ENCODE measurements at regions not wholly inside any gene's neighbourhood (a gene's known extent, or its start where the extent isn't known, plus 50 kb on each side); places are given as distances from the start of the nearest gene placed in this dataset.
A peak's percentile ranks its signal among the peaks of the same experiment; 100 is the strongest.

DNA sequence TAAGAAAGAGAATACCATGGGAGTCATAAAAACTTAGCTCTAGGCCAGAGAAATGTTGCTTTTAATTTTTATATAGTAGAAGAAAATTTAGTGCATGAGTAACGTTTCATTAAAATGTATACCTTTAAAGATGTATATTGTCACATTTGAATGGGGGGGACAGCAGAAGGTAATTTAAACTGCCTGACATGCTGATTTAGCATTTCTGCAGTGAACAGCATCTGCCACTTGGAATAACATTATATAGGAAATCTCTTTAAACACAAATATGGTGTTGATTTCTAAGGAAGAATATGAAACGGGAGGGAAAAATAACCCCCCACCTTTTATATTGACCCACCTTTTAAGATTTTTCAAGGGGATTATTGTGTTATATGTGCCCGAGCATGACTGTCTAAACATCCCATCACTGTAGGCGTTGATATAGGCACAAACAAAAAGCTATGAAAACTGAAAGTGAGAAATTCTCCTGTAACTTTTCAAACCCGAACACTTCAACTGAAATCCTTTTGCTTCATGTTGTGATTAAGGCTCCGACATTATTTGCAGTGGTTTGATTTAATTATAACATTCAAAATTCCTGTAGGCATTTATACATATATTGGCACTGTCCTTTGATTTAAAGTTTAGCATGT lies 244.7 kb upstream of the CELF2 start:
- Mint-ChIP-seq H3K9me3 (no peaks in the 10 kb centered on the region), H3K27ac (no peak overlapping the region), H3K36me3 (ENCODE audit: insufficient read depth in 2 of 2) (peaks cover 0 to 1% of the 10 kb centered on the region in 2 donors), H3K4me1 (ENCODE audit: low read depth) (no peaks in the 10 kb centered on the region), H3K4me3 (no peak overlapping the region), H3K27me3 (ENCODE audit: low read depth) (peaks cover 13% of the 10 kb centered on the region)
- no peak for ATAC-seq (replicated peaks in 1 of 2)
- no peak for DNase-seq

DNA sequence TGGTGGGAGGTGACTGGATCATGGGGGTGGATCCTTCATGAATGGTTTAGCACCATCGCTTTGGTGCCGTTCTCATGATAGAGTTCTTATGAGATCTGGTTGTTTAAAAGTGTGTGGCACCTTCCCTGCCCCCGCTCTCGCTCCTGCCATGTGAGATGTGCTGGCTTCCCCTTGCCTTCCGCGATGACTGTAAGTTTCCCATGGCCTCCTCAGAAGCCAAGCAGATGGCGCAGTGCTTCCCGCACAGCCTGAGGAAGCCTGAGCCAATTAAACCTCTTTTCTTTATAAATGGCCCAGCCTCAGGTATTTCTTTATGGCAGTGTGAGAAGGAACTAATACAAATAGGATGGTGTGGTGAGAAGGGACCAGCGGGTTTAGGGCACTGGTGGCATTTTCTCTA lies 243.3 kb upstream of the CELF2 start:
- no peak overlapping the region for H3K27ac Mint-ChIP-seq

DNA sequence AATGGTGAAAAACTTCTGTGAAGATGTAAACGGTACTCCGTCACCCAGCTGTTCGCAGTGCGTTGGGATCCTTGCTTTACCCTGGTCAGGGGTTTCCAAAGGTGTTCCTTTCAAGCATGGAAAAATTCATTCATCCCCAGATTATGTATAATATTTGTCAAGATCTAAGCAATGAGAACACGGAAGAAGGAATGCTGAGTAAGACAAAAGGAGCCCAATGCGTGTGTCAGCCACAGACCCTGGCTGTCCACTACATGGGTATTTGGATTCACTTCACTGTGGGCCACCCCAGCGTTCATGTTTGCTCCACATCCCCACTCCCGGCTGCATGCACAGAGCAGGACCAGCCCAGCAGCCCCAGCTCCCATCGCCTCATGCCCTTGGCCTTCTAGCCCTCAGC lies 241.3 kb upstream of the CELF2 start:
- peaks cover 29% of the 10 kb centered on the region for H3K27me3 Mint-ChIP-seq (ENCODE audit: low read depth)

More for the DNA sequence above, 243.3 kb upstream of the CELF2 start:
- Mint-ChIP-seq H3K36me3 (ENCODE audit: insufficient read depth in 2 of 2) (peaks cover 0 to 1% of the 10 kb centered on the region in 2 donors), H3K4me1 (ENCODE audit: low read depth) (no peaks in the 10 kb centered on the region), H3K9me3 (no peaks in the 10 kb centered on the region), H3K27me3 (ENCODE audit: low read depth) (peaks cover 22% of the 10 kb centered on the region), H3K4me3 (no peak overlapping the region)
- ATAC-seq (replicated peaks in 1 of 2) (no peak), DNase-seq (no peak)

DNA sequence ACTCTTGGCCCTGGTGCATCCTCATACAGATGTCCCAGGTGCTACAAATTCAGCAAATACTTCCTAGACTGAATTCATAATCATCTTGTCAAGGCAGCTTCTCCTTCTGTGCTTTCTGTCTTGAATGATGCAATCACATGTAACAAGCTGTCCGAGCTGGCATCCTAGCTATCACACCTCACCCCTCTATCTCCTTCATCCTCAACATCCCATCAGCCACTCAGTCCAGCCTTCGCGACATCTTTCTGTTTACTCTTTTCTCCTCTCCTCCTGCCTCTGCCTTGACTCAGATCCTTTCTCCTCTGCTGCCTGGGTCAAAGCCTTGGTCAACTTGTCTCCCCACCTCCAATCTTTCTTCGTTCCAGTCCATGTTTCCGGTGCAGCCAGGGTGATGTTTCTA lies 240.4 kb upstream of the CELF2 start:
- H3K27ac Mint-ChIP-seq, result peak overlapping the region; percentile 1
- ATAC-seq (replicated peaks in 1 of 2) (no peak), DNase-seq (no peak)
- no peaks in the 10 kb centered on the region for H3K4me1 Mint-ChIP-seq (ENCODE audit: low read depth)
- H3K4me3 Mint-ChIP-seq, result no peak overlapping the region
- H3K9me3 Mint-ChIP-seq, result no peaks in the 10 kb centered on the region
- H3K36me3 Mint-ChIP-seq (ENCODE audit: insufficient read depth in 2 of 2), result peaks cover 0 to 1% of the 10 kb centered on the region in 2 donors
- H3K27me3 Mint-ChIP-seq (ENCODE audit: low read depth), result peaks cover 29% of the 10 kb centered on the region

More for the DNA sequence above, 241.3 kb upstream of the CELF2 start:
- Mint-ChIP-seq H3K27ac (no peak overlapping the region), H3K4me3 (no peak overlapping the region), H3K9me3 (no peaks in the 10 kb centered on the region), H3K36me3 (ENCODE audit: insufficient read depth in 2 of 2) (peaks cover 0 to 1% of the 10 kb centered on the region in 2 donors), H3K4me1 (ENCODE audit: low read depth) (no peaks in the 10 kb centered on the region)
- no peak for ATAC-seq (replicated peaks in 1 of 2)
- DNase-seq, result no peak

DNA sequence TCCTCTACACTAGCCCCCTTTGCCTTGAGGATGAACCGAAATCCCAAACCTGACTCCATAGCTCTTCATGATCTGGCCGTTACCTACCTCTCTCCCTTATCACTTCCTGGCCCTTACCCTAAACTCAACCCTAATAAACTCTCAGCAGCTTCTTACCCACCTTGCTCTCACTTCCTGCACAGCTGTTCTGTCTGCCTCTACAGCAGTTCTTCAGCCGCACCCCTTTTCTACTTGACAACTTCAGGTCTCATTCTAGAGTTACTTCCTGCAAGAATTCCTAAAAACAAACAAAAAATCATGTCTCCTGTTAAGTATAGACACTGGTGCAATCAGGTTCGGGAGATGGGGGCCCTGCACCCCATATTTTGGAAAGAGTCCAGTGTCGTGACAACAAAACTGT lies 239.9 kb upstream of the CELF2 start:
- DNase-seq (no peak), ATAC-seq (replicated peaks in 1 of 2) (no peak)
- Mint-ChIP-seq H3K4me3 (no peak overlapping the region), H3K4me1 (ENCODE audit: low read depth) (no peaks in the 10 kb centered on the region), H3K27me3 (ENCODE audit: low read depth) (peaks cover 29% of the 10 kb centered on the region), H3K36me3 (ENCODE audit: insufficient read depth in 2 of 2) (peaks cover 0 to 1% of the 10 kb centered on the region in 2 donors), H3K9me3 (no peaks in the 10 kb centered on the region), H3K27ac (peak overlapping the region; percentile 16)

DNA sequence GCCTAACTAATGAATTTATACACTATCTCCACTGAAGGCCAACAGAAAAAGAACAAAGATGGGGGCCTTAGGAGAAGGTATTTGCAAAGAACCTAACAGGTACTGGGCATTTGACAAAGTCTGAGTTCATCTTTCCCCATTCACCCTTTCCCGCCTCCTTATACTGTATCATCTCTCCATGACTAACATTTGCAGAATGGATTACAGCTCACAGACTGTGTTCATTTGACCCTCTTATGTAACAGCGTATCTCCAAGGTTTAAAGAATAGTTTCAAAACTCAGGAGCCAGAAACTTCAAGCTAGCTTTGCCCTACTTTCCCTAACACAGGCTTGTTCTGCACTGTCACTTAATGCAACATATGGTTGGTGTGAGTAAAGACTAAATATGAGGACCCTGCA lies 238.7 kb upstream of the CELF2 start:
- DNase-seq, result no peak
- Mint-ChIP-seq H3K4me3 (no peak overlapping the region), H3K36me3 (ENCODE audit: insufficient read depth in 2 of 2) (peaks cover 0 to 1% of the 10 kb centered on the region in 2 donors), H3K27ac (no peak overlapping the region), H3K4me1 (ENCODE audit: low read depth) (no peaks in the 10 kb centered on the region), H3K9me3 (no peaks in the 10 kb centered on the region), H3K27me3 (ENCODE audit: low read depth) (peaks cover 38% of the 10 kb centered on the region)
- ATAC-seq (replicated peaks in 1 of 2), result no peak

DNA sequence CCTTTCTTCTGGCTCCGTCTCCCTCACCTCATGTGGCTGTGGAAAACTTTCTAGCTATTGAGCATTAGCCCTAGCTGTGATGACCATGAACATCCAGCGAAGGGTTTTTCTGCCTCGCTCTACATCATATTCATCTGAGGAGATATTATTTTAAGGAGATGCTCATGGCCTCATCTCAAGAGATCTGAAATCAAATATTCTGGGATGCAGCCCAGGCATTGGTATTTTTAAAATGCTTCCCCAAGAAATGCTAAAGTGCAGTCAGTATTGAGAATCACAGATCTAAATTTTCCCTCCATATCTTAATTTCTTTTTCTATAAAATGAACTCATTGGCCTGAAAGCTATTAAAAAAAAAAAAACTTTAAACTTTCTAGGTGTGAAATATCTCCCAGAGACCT lies 238.2 kb upstream of the CELF2 start:
- peaks cover 0 to 1% of the 10 kb centered on the region in 2 donors for H3K36me3 Mint-ChIP-seq (ENCODE audit: insufficient read depth in 2 of 2)
- H3K4me3 Mint-ChIP-seq, result no peak overlapping the region
- H3K27me3 Mint-ChIP-seq (ENCODE audit: low read depth), result peaks cover 42% of the 10 kb centered on the region
- H3K9me3 Mint-ChIP-seq, result peaks cover 0 to 1% of the 10 kb centered on the region in 2 donors
- DNase-seq (no peak), ATAC-seq (replicated peaks in 1 of 2) (no peak)
- no peak overlapping the region for H3K27ac Mint-ChIP-seq
- H3K4me1 Mint-ChIP-seq (ENCODE audit: low read depth), result no peaks in the 10 kb centered on the region

DNA sequence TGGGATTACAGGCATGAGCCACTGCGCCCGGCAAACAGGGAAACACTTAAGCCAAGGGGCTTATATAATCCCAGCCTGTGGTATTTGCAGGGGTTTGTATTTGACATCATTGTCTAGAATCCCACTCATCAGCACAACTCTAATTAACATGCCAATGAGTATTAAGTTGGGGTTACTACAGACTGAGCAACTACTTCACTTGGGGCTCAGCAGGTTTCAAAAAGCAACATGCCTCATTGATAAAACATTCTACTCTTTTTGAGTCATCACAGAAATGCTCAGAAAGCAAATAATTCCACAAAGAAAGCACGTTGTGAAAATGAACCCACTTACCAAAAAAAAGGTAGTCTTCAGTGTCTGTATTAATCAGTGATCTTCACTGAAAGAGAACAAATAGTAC lies 236.9 kb upstream of the CELF2 start:
- Mint-ChIP-seq H3K4me1 (ENCODE audit: low read depth) (no peaks in the 10 kb centered on the region), H3K9me3 (peaks cover 0 to 1% of the 10 kb centered on the region in 2 donors)

DNA sequence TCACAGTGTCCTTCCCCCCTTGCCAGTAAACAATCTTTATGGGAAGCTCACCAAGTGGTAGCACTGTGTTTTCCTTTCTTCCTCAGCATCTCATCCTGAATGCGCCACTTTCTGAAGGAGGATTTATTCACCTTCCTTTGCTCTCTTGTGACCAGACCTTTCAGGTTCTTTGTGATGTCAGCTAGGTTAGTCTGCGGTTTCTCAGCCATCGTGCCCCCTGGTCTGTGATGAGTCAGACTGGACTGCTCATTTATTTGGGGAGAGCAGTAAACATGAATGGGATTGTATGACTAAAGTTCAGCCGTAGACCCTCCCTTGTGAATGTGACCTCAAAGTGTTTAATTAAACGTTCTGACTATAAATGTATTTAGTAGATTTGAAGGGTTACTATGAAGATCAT lies 235.1 kb upstream of the CELF2 start:
- Mint-ChIP-seq H3K4me1 (ENCODE audit: low read depth) (no peaks in the 10 kb centered on the region), H3K27ac (no peak overlapping the region), H3K27me3 (ENCODE audit: low read depth) (peaks cover 38% of the 10 kb centered on the region), H3K4me3 (no peak overlapping the region), H3K36me3 (ENCODE audit: insufficient read depth in 2 of 2) (peaks cover 0 to 1% of the 10 kb centered on the region in 2 donors), H3K9me3 (peaks cover 0 to 1% of the 10 kb centered on the region in 2 donors)
- ATAC-seq (replicated peaks in 1 of 2) (no peak), DNase-seq (no peak)

More for the DNA sequence above, 236.9 kb upstream of the CELF2 start:
- Mint-ChIP-seq H3K27ac (no peak overlapping the region), H3K4me3 (no peak overlapping the region), H3K36me3 (ENCODE audit: insufficient read depth in 2 of 2) (peaks cover 0 to 1% of the 10 kb centered on the region in 2 donors), H3K27me3 (ENCODE audit: low read depth) (peaks cover 47% of the 10 kb centered on the region)
- ATAC-seq (replicated peaks in 1 of 2), result no peak
- DNase-seq, result no peak

DNA sequence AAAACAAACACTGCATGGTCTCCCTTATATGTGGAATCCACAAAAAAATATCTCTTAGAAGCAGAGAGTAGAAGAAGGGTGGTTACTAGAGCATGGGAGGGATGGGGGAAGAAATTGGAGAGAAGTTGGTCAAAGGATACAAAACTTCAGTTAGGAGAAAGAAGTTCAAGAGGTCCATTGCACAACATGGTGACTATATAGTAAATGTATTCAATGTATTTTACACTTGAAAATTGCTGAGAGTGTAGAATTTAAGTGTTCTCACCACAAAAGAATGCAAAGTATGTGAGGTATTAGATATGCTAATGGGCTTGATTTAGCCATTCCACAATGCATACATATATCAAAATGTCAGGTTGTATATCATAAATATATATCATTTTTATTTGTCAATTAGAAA lies 232.0 kb upstream of the CELF2 start:
- peaks cover 0 to 1% of the 10 kb centered on the region in 2 donors for H3K9me3 Mint-ChIP-seq
- H3K27me3 Mint-ChIP-seq (ENCODE audit: low read depth), result peaks cover 18% of the 10 kb centered on the region
- H3K4me3 Mint-ChIP-seq, result no peak overlapping the region
- DNase-seq (no peak), ATAC-seq (replicated peaks in 1 of 2) (no peak)
- H3K4me1 Mint-ChIP-seq (ENCODE audit: low read depth), result no peaks in the 10 kb centered on the region
- no peaks in the 10 kb centered on the region for H3K36me3 Mint-ChIP-seq (ENCODE audit: insufficient read depth in 2 of 2)
- H3K27ac Mint-ChIP-seq, result no peak overlapping the region

DNA sequence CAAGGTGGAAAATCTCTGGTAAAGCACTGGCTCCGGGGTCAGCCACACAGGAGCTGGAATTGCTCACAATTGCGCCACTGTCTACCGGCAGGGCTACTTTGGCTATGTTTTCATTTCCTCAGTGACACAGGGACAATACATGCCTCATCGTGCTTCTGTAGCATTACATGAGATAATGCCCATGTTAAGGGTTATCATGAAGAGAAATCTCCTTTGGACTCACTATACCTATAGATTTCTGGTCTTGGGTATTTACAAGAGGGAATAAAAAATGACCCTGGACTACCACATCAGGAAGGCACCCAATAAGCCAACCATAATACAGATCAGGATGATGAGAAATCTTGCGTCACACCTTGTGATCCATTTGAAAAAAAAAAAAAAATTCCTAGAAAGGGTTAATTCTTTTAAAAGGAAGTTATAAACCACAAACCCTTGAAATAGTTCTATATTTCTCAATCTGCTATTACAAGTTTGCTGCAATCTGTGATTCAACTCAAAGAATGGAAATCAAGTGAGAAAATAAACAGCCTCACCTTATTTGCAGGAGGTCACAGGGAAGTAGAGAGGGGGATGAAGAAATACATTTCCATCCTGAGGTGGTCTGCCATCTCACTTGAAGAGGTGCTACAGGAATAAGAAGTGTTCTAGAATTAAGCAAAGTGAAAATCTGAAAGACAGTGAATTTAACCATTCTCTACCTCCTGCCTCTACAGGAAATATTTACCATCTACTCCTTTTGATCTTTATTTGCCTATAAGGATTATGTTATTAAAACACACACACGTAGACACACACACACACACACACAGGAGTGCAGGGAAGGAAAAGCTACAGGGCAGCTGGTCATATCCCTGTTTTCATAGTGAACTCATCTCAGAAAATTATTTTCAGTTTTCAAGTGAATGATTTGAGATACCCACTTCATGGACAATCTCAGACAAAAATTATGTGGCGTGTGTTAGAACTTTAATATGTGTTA lies 231.3 kb upstream of the CELF2 start:
- peaks cover 0 to 1% of the 10 kb centered on the region in 2 donors for H3K9me3 Mint-ChIP-seq
- H3K27me3 Mint-ChIP-seq (ENCODE audit: low read depth), result peaks cover 18% of the 10 kb centered on the region
- H3K27ac Mint-ChIP-seq, result no peak overlapping the region
- H3K36me3 Mint-ChIP-seq (ENCODE audit: insufficient read depth in 2 of 2), result no peaks in the 10 kb centered on the region
- H3K4me3 Mint-ChIP-seq, result no peak overlapping the region
- DNase-seq, result no peak
- ATAC-seq (replicated peaks in 1 of 2), result no peak
- H3K4me1 Mint-ChIP-seq (ENCODE audit: low read depth), result no peaks in the 10 kb centered on the region

DNA sequence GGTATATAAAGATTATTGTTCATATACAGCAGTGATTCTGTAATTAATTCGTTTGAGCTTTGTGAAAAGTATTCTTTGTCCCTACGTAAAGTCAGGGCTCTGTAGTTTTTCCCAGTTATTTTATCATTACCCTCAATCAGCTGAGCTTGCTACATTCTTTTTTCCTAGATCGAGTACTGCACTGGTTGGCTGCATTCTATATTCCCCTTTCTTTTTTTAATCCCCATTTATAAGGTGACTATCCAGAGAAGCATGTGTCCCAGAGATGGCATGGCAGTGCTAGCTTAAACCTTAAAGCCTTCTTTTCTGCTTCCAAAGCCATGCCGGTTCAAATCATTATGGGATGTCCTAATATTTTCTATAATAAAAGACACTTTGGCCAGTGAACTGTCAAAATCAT lies 230.1 kb upstream of the CELF2 start:
- H3K27me3 Mint-ChIP-seq (ENCODE audit: low read depth), result peaks cover 30% of the 10 kb centered on the region
- DNase-seq (no peak), ATAC-seq (replicated peaks in 1 of 2) (no peak)

DNA sequence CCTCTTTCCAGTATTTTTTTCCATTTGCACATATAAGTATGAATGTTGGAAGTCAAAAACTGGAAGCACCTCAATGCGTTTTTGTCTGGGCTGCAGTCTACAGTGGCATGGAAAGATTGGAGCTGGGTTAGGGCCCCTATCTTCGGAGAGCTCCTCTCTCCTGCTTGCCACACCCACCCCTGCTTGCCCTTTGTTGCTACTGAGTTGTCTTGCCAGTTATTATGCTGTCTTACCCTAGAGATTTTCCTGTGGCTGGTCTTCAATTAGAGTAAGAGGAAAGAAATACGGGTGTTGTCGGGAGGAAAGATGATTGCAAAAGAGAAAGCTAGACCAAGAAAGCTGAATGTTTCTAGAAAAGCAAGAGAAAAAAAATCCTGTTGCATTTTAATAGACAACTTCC lies 228.9 kb upstream of the CELF2 start:
- Mint-ChIP-seq H3K27ac (no peak overlapping the region), H3K4me1 (ENCODE audit: low read depth) (no peaks in the 10 kb centered on the region), H3K36me3 (ENCODE audit: insufficient read depth in 2 of 2) (no peaks in the 10 kb centered on the region), H3K27me3 (ENCODE audit: low read depth) (peaks cover 26% of the 10 kb centered on the region), H3K9me3 (peaks cover 0 to 1% of the 10 kb centered on the region in 2 donors), H3K4me3 (no peak overlapping the region)
- DNase-seq (no peak), ATAC-seq (replicated peaks in 1 of 2) (no peak)

More for the DNA sequence above, 230.1 kb upstream of the CELF2 start:
- Mint-ChIP-seq H3K4me3 (no peak overlapping the region), H3K4me1 (ENCODE audit: low read depth) (no peaks in the 10 kb centered on the region), H3K36me3 (ENCODE audit: insufficient read depth in 2 of 2) (no peaks in the 10 kb centered on the region), H3K9me3 (peaks cover 0 to 1% of the 10 kb centered on the region in 2 donors), H3K27ac (no peak overlapping the region)

All from activated T-cell treated with anti-CD3 and anti-CD28 coated beads, Interleukin-2, amount 50 U/mL, for 72 hours (primary cell).